ENCODE measurements at regions not wholly inside any gene's neighbourhood (a gene's known extent, or its start where the extent isn't known, plus 50 kb on each side); places are given as distances from the start of the nearest gene placed in this dataset.

GRCh38 chr1:55378582-55378981 lies 163.4 kb upstream of the USP24 start:
- in situ Hi-C loops (cut with HindIII; ENCODE audit: low sequenced_read_pairs): no loop called here

- in situ Hi-C loops (cut with HindIII; ENCODE audit: low sequenced_read_pairs): no loop called here
These were observed 161.7 kb upstream of the USP24 start for GRCh38 chr1:55376897-55377296.

- in situ Hi-C loops (cut with HindIII; ENCODE audit: low sequenced_read_pairs): no loop called here
These were observed 160.6 kb upstream of the USP24 start for GRCh38 chr1:55375617-55376258.

GRCh38 chr1:55374801-55375616 lies 159.8 kb upstream of the USP24 start:
- in situ Hi-C loops (cut with HindIII; ENCODE audit: low sequenced_read_pairs): no loop called here

GRCh38 chr1:55374216-55374615 lies 159.1 kb upstream of the USP24 start:
- in situ Hi-C loops (cut with HindIII; ENCODE audit: low sequenced_read_pairs): no loop called here

GRCh38 chr1:55369474-55369873 lies 154.3 kb upstream of the USP24 start:
- in situ Hi-C loops (cut with HindIII; ENCODE audit: low sequenced_read_pairs): no loop called here

- in situ Hi-C loops (cut with HindIII; ENCODE audit: low sequenced_read_pairs): no loop called here
These were observed 153.5 kb upstream of the USP24 start for GRCh38 chr1:55368698-55369097.

GRCh38 chr1:55367273-55367672 lies 152.1 kb upstream of the USP24 start:
- in situ Hi-C loops (cut with HindIII; ENCODE audit: low sequenced_read_pairs): no loop called here

GRCh38 chr1:55364216-55364615 lies 149.1 kb upstream of the USP24 start:
- in situ Hi-C loops (cut with HindIII; ENCODE audit: low sequenced_read_pairs): no loop called here

GRCh38 chr1:55363268-55363667 lies 148.1 kb upstream of the USP24 start:
- in situ Hi-C loops (cut with HindIII; ENCODE audit: low sequenced_read_pairs): no loop called here

- in situ Hi-C loops (cut with HindIII; ENCODE audit: low sequenced_read_pairs): no loop called here
These were observed 147.4 kb upstream of the USP24 start for GRCh38 chr1:55362558-55362957.

- in situ Hi-C loops (cut with HindIII; ENCODE audit: low sequenced_read_pairs): no loop called here
These were observed 144.4 kb upstream of the USP24 start for GRCh38 chr1:55359611-55360010.

- in situ Hi-C loops (cut with HindIII; ENCODE audit: low sequenced_read_pairs): no loop called here
These were observed 143.4 kb upstream of the USP24 start for GRCh38 chr1:55358581-55358980.

- in situ Hi-C loops (cut with HindIII; ENCODE audit: low sequenced_read_pairs): no loop called here
These were observed 140.4 kb upstream of the USP24 start for GRCh38 chr1:55355549-55355948.

- in situ Hi-C loops (cut with HindIII; ENCODE audit: low sequenced_read_pairs): no loop called here
These were observed 138.8 kb upstream of the USP24 start for GRCh38 chr1:55353707-55354620.

- in situ Hi-C loops (cut with HindIII; ENCODE audit: low sequenced_read_pairs): no loop called here
These were observed 137.6 kb upstream of the USP24 start for GRCh38 chr1:55352811-55353180.

- in situ Hi-C loops (cut with HindIII; ENCODE audit: low sequenced_read_pairs): no loop called here
These were observed 137.1 kb upstream of the USP24 start for GRCh38 chr1:55352080-55352810.

- in situ Hi-C loops (cut with HindIII; ENCODE audit: low sequenced_read_pairs): no loop called here
These were observed 133.2 kb upstream of the USP24 start for GRCh38 chr1:55348356-55348755.

- in situ Hi-C loops (cut with HindIII; ENCODE audit: low sequenced_read_pairs): no loop called here
These were observed 132.7 kb upstream of the USP24 start for GRCh38 chr1:55347866-55348265.

- in situ Hi-C loops (cut with HindIII; ENCODE audit: low sequenced_read_pairs): no loop called here
These were observed 131.9 kb upstream of the USP24 start for GRCh38 chr1:55347041-55347440.

- in situ Hi-C loops (cut with HindIII; ENCODE audit: low sequenced_read_pairs): no loop called here
These were observed 131.4 kb upstream of the USP24 start for GRCh38 chr1:55346586-55346985.

Measured in endothelial cell of hepatic sinusoid (primary cell).